Coronary artery (tissue), 2 donors: ENCODE measurements at regions not wholly inside any gene's neighbourhood (a gene's known extent, or its start where the extent isn't known, plus 50 kb on each side); places are given as distances from the start of the nearest gene placed in this dataset.
"Not testable (repeated sequence)": the region's sequence is repeated elsewhere in the genome, so short reads cannot be mapped to it uniquely, and the experiment has no call there.

Experiments
- DNase-seq: peaks from one replicate; pipeline ENCODE4 v3.0.0-alpha.2; 2017; ENCODE audit warnings: low spot score
- H3K27ac ChIP-seq, 2 donors: fragments of 200-600 bp; sonication (generic); one replicate each; pipeline ENCODE4 v1.5.1; 2016 to 2019
- H3K4me3 ChIP-seq: fragments of 200-600 bp; sonication (generic); 2 replicates; pipeline ENCODE4 v1.5.1; 2016; ENCODE audit warnings: mild to moderate bottlenecking, moderate library complexity
- CTCF ChIP-seq: fragments of 200-600 bp; sonication (generic); IDR thresholded peaks from one replicate; pipeline ENCODE4 v1.5.1; 2019; ENCODE audit warnings: antibody characterized with exemption

GRCh38 chr16:85532147-85532546, 81.0 kb upstream of the GSE1 start:
- Histone ChIP-seq H3K4me3 (no peak overlapping the region), H3K27ac (no peak overlapping the region)
- TF ChIP-seq CTCF, result no peak
- no peak for DNase-seq

- not testable (repeated sequence) for DNase-seq, H3K4me3 ChIP-seq, H3K27ac ChIP-seq
Observed at GRCh38 chr16:85533593-85533992, 79.5 kb upstream of the GSE1 start.

- H3K27ac ChIP-seq, result no peak overlapping the region
- H3K4me3 ChIP-seq, result no peak overlapping the region
- no peak for DNase-seq
- no peak for TF ChIP-seq CTCF
Observed at GRCh38 chr16:85534536-85535351, 78.4 kb upstream of the GSE1 start.

- no peak for TF ChIP-seq CTCF
- DNase-seq, result no peak
- Histone ChIP-seq H3K4me3 (no peak overlapping the region), H3K27ac (no peak overlapping the region)
Observed at GRCh38 chr16:85535352-85536072, 77.6 kb upstream of the GSE1 start.

GRCh38 chr16:85536073-85536410, 77.1 kb upstream of the GSE1 start:
- no peak for DNase-seq
- no peak for TF ChIP-seq CTCF
- no peak overlapping the region for H3K4me3 ChIP-seq
- H3K27ac ChIP-seq, result peak overlapping the region in 1 of 2 donors; percentile 10

- no peak for TF ChIP-seq CTCF
- DNase-seq, result no peak
- H3K27ac ChIP-seq, result peak overlapping the region in 1 of 2 donors; percentile 10
Observed at GRCh38 chr16:85536411-85537330, 76.5 kb upstream of the GSE1 start.

GRCh38 chr16:85537331-85537788, 75.8 kb upstream of the GSE1 start:
- DNase-seq, result no peak
- no peak for TF ChIP-seq CTCF
- Histone ChIP-seq H3K4me3 (no peak overlapping the region), H3K27ac (no peak overlapping the region)

More at GRCh38 chr16:85536411-85537330, 76.5 kb upstream of the GSE1 start:
- H3K4me3 ChIP-seq, result no peak overlapping the region
